ENCODE measurements at regions not wholly inside any gene's neighbourhood (a gene's known extent, or its start where the extent isn't known, plus 50 kb on each side); places are given as distances from the start of the nearest gene placed in this dataset.
A peak's percentile ranks its signal among the peaks of the same experiment; 100 is the strongest.

DNA sequence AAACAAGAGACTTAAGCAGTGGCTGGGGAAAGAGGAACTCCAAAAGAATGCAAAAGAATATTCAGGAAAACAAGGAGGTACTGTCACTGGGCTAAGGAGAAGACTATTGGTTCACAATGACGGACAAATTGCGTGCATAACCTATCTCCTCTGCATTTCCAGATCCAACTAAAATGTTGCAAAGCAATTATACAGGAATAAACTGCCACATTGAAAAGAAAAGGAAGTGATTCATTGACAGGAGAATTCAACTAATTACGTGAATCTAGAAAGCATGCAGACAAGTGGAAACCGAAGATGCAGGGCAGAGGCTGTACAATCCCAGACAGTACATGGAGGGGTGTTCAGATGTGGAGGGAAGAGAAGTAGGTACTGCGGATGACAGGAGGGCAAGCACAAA is 152.8 kb upstream of the RIPOR2 start:
- Histone ChIP-seq H3K4me1 (ENCODE audit: low read depth) (peaks cover 5% of the 10 kb centered on the region), H3K36me3 (ENCODE audit: low read depth) (no peaks in the 10 kb centered on the region), H3K4me3 (no peak overlapping the region), H3K9me3 (no peaks in the 10 kb centered on the region)
- DNase-seq (no peak), ATAC-seq (no peak)
- TF ChIP-seq, protein P1, sequence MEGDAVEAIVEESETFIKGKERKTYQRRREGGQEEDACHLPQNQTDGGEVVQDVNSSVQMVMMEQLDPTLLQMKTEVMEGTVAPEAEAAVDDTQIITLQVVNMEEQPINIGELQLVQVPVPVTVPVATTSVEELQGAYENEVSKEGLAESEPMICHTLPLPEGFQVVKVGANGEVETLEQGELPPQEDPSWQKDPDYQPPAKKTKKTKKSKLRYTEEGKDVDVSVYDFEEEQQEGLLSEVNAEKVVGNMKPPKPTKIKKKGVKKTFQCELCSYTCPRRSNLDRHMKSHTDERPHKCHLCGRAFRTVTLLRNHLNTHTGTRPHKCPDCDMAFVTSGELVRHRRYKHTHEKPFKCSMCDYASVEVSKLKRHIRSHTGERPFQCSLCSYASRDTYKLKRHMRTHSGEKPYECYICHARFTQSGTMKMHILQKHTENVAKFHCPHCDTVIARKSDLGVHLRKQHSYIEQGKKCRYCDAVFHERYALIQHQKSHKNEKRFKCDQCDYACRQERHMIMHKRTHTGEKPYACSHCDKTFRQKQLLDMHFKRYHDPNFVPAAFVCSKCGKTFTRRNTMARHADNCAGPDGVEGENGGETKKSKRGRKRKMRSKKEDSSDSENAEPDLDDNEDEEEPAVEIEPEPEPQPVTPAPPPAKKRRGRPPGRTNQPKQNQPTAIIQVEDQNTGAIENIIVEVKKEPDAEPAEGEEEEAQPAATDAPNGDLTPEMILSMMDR (IDR thresholded peaks at IDR 0.05), result no peak
- intact Hi-C loops (cut with DNase I, micrococcal nuclease), result no loop called here

DNA sequence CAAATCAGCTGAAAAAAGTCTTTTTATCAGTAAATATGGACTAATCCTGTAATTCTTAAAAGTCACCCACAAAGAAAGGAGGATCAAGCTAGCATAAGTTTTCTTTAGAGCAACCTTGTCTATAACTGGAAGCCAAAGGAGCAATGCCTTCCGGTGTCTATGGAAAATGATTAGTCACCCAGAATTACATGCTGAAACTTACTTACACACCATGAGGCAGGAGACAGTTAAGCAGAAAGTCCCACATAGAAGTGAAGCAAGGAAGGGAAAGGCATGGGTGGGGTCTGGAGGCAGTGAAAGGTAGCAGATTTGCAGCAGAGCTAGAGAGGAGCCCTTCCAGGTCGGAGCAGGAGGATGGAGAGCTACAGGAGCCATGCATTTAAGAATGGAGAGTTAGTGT is 153.7 kb upstream of the RIPOR2 start:
- Histone ChIP-seq H3K36me3 (ENCODE audit: low read depth) (no peaks in the 10 kb centered on the region), H3K9me3 (no peaks in the 10 kb centered on the region), H3K4me3 (no peak overlapping the region), H3K4me1 (ENCODE audit: low read depth) (no peaks in the 10 kb centered on the region)
- TF ChIP-seq, protein P1 (IDR thresholded peaks at IDR 0.05), result no peak
- DNase-seq, result no peak
- intact Hi-C loops (cut with DNase I, micrococcal nuclease), result no loop called here
- ATAC-seq, result no peak

DNA sequence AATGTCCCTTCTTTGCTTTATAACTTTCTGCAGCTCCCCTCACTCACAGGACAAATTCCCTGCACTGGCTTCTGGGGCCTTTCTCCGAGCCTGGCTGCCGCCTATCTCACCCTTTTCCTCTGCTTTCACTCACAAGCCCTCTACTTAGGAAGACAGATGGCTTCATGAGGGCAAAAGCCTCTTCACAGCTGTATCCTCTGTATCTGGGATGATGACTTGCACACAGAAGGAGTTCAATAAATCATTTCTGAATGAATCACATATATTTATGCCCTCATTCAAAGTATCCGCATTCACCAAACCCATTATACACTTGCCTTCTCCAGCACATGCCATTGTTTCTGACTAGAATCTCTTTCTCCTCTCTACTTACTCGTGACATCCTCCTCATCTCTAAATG is 159.0 kb upstream of the RIPOR2 start:
- no peak overlapping the region for H3K4me3 ChIP-seq
- H3K36me3 ChIP-seq (ENCODE audit: low read depth), result peaks cover 6% of the 10 kb centered on the region
- no peak for DNase-seq
- no peaks in the 10 kb centered on the region for H3K9me3 ChIP-seq
- no peak for ATAC-seq
- no peaks in the 10 kb centered on the region for H3K4me1 ChIP-seq (ENCODE audit: low read depth)
- intact Hi-C loops (cut with DNase I, micrococcal nuclease), result no loop called here
- TF ChIP-seq, protein P1 (IDR thresholded peaks at IDR 0.05), result no peak

DNA sequence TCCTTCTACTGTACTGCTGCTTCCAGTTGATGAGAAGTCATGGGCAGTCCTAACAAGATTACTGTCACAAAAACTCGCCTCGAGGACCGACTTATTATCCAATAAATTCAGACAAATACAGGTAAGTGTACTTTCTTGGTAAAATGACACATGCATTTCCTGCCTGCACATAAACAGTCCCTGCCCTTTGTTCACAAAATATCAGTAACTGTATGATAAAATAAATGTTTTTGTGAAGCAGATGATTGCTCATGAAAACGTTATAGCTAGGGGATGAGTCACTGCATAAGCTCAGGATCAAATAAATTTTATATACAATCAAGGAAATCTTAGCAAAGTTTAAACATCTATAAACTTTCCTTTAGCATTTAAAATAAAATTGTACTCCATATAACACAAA is 164.5 kb upstream of the RIPOR2 start:
- Histone ChIP-seq H3K36me3 (ENCODE audit: low read depth) (peaks cover 3% of the 10 kb centered on the region), H3K4me3 (no peak overlapping the region), H3K9me3 (no peaks in the 10 kb centered on the region), H3K4me1 (ENCODE audit: low read depth) (no peaks in the 10 kb centered on the region)
- peak in 1 of 3 donors; percentile 47 for DNase-seq
- intact Hi-C loops (cut with DNase I, micrococcal nuclease), result no loop called here
- peak; percentile 92 for ATAC-seq
- TF ChIP-seq, protein P1 (IDR thresholded peaks at IDR 0.05), result no peak

DNA sequence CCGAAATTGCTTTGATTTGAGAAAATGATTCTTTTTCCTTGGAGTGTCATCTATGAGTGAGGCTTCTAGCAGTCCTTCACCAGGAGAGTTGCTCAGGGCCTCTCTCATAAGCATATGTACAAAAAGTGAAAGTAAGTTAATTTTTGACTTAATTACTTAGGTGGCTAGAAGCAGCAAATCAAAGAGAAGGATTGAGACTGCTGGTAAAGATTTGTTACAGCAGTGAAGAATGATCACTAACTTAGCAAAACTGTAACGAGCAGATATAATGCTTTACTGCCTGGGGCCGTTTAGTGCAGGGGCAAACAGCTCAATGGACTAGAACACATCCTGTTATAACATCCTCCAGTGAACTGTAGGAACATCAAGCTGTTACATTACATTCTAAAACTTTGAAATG is 167.8 kb upstream of the RIPOR2 start:
- no peaks in the 10 kb centered on the region for H3K9me3 ChIP-seq
- TF ChIP-seq, protein P1 (IDR thresholded peaks at IDR 0.05), result no peak
- no peaks in the 10 kb centered on the region for H3K4me1 ChIP-seq (ENCODE audit: low read depth)
- no peaks in the 10 kb centered on the region for H3K36me3 ChIP-seq (ENCODE audit: low read depth)
- DNase-seq (no peak), ATAC-seq (peak; percentile 21)
- H3K4me3 ChIP-seq, result no peak overlapping the region
- intact Hi-C loops (cut with DNase I, micrococcal nuclease), result no loop called here

All from mucosa of descending colon (tissue), 3 donors.